Hypothalamus (tissue), 51 donors: ENCODE measurements at regions not wholly inside any gene's neighbourhood (a gene's known extent, or its start where the extent isn't known, plus 50 kb on each side); places are given as distances from the start of the nearest gene placed in this dataset.
A peak's percentile ranks its signal among the peaks of the same experiment; 100 is the strongest.
"Not testable (repeated sequence)": the region's sequence is repeated elsewhere in the genome, so short reads cannot be mapped to it uniquely, and the experiment has no call there.

Experiments used
- DNase-seq, 51 donors: peaks; one replicate each; lab custom pipeline; 2025; lab: John Stamatoyannopoulos, UW

- DNase-seq: no peak
These were observed 380.9 kb upstream of the SEMA3C start for GRCh38 chr7:81299711-81300110.

DNA sequence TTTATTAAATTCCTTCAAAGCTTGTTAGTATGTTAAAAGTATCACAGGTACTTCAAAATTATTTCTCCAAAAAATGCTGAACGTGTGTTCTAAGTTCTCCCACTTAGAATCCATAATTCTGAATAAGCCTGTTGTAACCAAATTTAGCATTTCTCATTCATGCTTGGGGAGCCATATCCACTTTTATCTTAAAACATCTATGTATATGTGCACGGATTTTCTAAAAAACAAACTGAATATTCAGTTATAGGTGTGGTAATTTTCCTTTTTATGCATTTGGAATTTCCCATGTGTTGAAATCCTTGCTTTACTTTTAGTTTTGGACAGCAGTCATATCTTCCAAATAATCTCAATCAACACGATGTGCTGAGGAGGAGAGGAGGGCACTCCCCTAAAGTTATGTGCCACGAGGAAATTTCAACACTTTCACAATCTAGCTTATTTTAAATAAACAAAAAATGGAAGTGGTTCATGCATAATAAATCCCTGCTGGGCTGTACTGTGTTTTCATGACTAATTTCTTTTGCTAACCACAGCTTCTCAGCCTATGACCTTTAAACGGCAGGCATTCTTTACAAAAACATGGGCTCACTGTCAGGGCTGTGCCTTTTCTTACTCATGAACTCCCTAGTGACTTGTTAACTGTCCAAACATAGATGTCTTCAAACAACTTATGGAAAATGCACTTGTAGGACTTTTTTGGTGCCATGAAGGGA lies 380.3 kb upstream of the SEMA3C start:
- no peak for DNase-seq

- no peak for DNase-seq
These were observed 378.5 kb upstream of the SEMA3C start for GRCh38 chr7:81297317-81297716.

GRCh38 chr7:81296726-81297125 lies 377.9 kb upstream of the SEMA3C start:
- no peak for DNase-seq

DNA sequence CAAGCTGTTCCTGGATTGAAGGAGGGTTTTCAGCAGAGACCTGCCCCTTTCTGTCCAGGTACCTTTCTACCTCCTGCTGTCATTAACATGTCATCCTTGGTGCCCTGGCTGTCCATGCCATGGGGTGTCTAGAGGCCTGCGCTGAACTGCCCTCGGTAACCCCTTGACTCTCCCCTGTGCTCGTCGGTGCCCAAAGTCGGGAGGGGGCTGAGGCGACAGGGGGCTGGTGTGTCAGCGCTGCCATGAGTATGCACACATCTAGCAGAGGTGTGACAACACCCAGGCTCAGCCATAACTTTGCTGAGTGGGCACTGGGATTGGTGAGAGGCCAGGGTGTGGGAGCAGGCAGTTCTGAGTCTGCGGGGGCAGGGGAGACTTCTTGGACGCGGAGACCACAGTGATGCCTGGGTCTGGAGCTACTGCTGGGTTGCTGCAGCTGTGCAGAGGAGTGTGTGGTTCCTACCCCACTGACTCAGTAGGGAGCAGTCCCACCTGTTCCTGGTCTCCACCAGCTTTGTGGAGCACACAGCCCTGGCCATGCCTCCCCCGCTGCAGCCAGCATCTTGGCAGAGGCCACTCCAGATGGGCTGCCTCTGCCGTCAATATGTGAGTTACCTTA lies 376.2 kb upstream of the SEMA3C start:
- peak in 1 of 51 donors; percentile 3 for DNase-seq

DNA sequence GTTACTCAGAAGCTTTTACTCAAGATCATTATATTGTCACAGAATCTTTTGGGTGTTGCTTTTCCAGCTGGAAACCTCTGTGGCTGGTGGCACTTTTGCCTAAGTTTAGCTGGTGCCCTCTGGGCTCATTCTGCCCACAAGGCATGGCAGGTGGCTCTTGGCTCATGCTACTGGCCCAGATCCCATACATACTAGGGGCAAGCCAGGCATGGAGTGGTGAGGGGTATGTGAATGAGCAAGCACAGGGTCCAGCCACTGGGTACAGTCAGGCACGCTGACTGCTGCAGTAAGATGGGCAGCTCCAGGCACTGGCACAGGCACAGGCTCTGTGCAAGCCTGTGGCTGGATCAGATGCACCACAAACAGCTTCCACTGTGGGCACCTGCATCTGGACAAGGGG lies 375.0 kb upstream of the SEMA3C start:
- DNase-seq: no peak

DNA sequence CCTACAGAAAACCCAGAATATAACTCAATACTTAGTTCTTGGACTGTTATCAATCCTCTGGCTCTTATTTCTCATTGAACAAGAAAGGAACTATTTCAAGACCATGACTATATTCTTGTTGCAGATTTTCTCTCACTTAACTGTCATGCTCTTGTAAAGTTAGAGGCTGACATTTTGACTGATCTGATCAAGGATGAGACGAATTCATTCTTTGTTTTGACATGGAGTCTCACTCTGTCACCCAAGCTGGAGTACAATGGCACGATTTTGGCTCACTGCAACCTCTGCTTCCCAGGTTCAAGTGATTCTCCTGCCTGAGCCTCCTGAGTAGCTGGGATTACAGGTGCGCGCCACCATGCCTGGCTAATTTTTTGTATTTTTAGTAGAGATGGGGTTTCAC lies 367.9 kb upstream of the SEMA3C start:
- not testable (repeated sequence) for DNase-seq

GRCh38 chr7:81285142-81285871 lies 366.5 kb upstream of the SEMA3C start:
- no peak for DNase-seq

GRCh38 chr7:81284576-81284975 lies 365.7 kb upstream of the SEMA3C start:
- no peak for DNase-seq

- no peak for DNase-seq
These were observed 361.7 kb upstream of the SEMA3C start for GRCh38 chr7:81280531-81280930.

DNA sequence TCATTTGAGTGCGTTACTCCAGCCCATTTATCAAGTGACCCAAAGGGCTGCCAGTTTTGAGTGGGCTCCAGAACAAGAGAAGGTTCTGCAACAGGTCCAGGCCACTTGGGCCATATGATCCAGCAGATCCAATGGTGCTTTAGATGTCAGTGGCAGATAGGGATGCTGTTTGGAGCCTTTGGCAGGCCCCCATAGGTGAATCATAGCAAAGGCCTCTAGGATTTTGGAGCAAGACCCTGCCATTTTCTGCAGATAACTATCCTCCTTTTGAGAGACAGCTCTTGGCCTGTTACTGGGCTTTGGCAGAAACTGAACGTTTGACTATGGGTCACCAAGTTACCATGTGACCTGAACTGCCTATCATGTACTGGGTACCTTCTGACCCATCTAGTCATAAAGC lies 358.8 kb upstream of the SEMA3C start:
- no peak for DNase-seq

GRCh38 chr7:81273601-81274397 lies 354.9 kb upstream of the SEMA3C start:
- DNase-seq: no peak

- DNase-seq: no peak
These were observed 353.3 kb upstream of the SEMA3C start for GRCh38 chr7:81272176-81272575.

GRCh38 chr7:81268551-81268950 lies 349.7 kb upstream of the SEMA3C start:
- no peak for DNase-seq

DNA sequence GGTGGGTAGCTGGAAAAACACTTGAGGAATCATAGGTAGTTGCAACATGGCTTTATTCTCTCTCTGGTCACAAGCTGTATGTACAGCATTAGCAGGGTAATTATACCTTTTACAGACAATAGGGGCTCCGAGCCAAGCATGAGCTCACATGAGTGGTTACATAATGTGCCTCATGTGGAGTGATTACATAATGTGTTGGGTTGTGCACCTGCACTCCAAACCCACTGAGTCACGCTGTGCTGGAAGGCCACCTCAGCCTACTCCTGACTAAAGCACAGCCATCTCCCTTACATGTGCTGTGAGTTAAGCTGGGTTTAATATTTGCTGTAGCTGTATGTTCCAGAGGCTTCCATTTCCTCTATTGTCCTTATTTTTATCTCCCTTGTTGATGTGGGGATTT lies 348.7 kb upstream of the SEMA3C start:
- no peak for DNase-seq

- no peak for DNase-seq
These were observed 345.3 kb upstream of the SEMA3C start for GRCh38 chr7:81264116-81264515.

GRCh38 chr7:81260152-81260551 lies 341.3 kb upstream of the SEMA3C start:
- no peak for DNase-seq

- peak in 2 of 51 donors; percentile 2 to 5 for DNase-seq
These were observed 338.1 kb upstream of the SEMA3C start for GRCh38 chr7:81256991-81257390.

DNA sequence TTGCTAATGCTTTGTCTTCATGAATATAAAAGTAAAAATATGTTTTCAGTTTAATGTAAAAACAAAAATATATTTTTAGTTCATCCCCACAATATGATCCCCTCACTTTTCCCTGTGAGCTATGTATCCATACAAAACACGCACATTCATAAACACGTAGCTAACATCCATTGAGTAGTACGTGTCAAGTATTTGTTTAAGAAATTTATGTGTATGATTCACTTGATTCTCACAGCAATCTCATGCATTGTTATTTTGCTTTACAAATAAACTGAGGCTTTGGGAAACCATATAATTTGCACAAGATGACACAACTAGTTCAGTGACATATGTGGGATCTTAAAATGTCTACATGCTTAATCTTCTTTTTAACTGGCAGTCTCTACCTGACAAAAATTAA lies 329.6 kb upstream of the SEMA3C start:
- no peak for DNase-seq

- DNase-seq: not testable (repeated sequence)
These were observed 328.5 kb upstream of the SEMA3C start for GRCh38 chr7:81247364-81247763.

- no peak for DNase-seq
These were observed 326.5 kb upstream of the SEMA3C start for GRCh38 chr7:81245353-81245752.
